ENCODE measurements at regions not wholly inside any gene's neighbourhood (a gene's known extent, or its start where the extent isn't known, plus 50 kb on each side); places are given as distances from the start of the nearest gene placed in this dataset.

DNA sequence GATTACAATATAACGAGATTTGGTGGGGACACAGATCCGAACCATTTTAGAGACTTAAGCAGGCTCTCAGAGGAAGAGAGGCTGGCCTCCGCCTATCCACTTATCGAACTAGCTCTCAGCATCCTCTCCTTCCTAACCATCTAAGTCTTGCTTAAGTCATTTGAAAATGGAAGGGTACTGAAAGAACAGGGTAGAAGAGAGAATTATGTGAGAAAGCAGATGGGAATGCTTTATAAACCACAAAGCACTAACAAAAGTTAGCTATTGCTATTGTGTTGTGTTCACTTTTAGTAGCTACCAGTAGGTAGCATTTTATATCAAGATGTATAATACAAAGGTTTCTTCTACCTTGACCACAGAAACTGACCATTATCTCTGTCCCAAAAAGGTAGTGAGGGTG, 153.4 kb upstream of the CADM1 start:
- Histone ChIP-seq H3K9me3 (ENCODE audit: low read length) (no peaks in the 10 kb centered on the region), H2AFZ (ENCODE audit: low read depth, low read length) (no peak overlapping the region), H3K27me3 (ENCODE audit: insufficient read depth, low read depth, low read length) (peaks cover 9% of the 10 kb centered on the region), H4K20me1 (ENCODE audit: insufficient read depth) (no peaks in the 10 kb centered on the region), H3K9me2 (ENCODE audit: insufficient read depth, low read length) (no peaks in the 10 kb centered on the region), H3K4me2 (ENCODE audit: low read length) (no peak overlapping the region), H3F3A (ENCODE audit: insufficient read depth, low read length, poor library complexity, severe bottlenecking) (no peaks in the 10 kb centered on the region), H3K36me3 (ENCODE audit: insufficient read depth, low read length) (no peaks in the 10 kb centered on the region), H3K79me2 (replicated peaks; ENCODE audit: insufficient read depth, low read length) (no peaks in the 10 kb centered on the region), H3K27ac (ENCODE audit: low read length) (no peak overlapping the region), H3K9ac (ENCODE audit: low read length) (no peak overlapping the region), H3K4me3 (ENCODE audit: low read length) (no peak overlapping the region)
- no peak for TF ChIP-seq REST (IDR thresholded peaks at IDR 0.05; ENCODE audit: borderline replicate concordance)
- no peak for TF ChIP-seq MXI1 (conservative IDR thresholded peaks at IDR 0.05; ENCODE audit: poor library complexity, severe bottlenecking)
- no peak for TF ChIP-seq EZH2 (IDR thresholded peaks at IDR 0.05; ENCODE audit: borderline replicate concordance, insufficient read depth, low read length, poor library complexity, severe bottlenecking)
- TF ChIP-seq EP300 (conservative IDR thresholded peaks at IDR 0.05; ENCODE audit: poor library complexity, severe bottlenecking), result no peak
- no peak for TF ChIP-seq RAD21 (conservative IDR thresholded peaks at IDR 0.05)
- TF ChIP-seq TAF1 (IDR thresholded peaks at IDR 0.05; ENCODE audit: low read depth), result no peak
- TF ChIP-seq, protein P1, sequence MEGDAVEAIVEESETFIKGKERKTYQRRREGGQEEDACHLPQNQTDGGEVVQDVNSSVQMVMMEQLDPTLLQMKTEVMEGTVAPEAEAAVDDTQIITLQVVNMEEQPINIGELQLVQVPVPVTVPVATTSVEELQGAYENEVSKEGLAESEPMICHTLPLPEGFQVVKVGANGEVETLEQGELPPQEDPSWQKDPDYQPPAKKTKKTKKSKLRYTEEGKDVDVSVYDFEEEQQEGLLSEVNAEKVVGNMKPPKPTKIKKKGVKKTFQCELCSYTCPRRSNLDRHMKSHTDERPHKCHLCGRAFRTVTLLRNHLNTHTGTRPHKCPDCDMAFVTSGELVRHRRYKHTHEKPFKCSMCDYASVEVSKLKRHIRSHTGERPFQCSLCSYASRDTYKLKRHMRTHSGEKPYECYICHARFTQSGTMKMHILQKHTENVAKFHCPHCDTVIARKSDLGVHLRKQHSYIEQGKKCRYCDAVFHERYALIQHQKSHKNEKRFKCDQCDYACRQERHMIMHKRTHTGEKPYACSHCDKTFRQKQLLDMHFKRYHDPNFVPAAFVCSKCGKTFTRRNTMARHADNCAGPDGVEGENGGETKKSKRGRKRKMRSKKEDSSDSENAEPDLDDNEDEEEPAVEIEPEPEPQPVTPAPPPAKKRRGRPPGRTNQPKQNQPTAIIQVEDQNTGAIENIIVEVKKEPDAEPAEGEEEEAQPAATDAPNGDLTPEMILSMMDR (IDR thresholded peaks at IDR 0.05; ENCODE audit: poor library complexity, severe bottlenecking), result no peak
- no peak for TF ChIP-seq SMC3 (conservative IDR thresholded peaks at IDR 0.05; ENCODE audit: poor library complexity)
- TF ChIP-seq POLR2AphosphoS5 (IDR thresholded peaks at IDR 0.05), result no peak

GRCh38 chr11:115656669-115657068, 152.5 kb upstream of the CADM1 start:
- H3K27ac ChIP-seq (ENCODE audit: low read length), result no peak overlapping the region
- no peak overlapping the region for H3K4me2 ChIP-seq (ENCODE audit: low read length)
- no peaks in the 10 kb centered on the region for H3K36me3 ChIP-seq (ENCODE audit: insufficient read depth, low read length)
- H3K27me3 ChIP-seq (ENCODE audit: insufficient read depth, low read depth, low read length), result peaks cover 9% of the 10 kb centered on the region
- no peaks in the 10 kb centered on the region for H4K20me1 ChIP-seq (ENCODE audit: insufficient read depth)
- H2AFZ ChIP-seq (ENCODE audit: low read depth, low read length), result no peak overlapping the region
- no peaks in the 10 kb centered on the region for H3F3A ChIP-seq (ENCODE audit: insufficient read depth, low read length, poor library complexity, severe bottlenecking)
- no peaks in the 10 kb centered on the region for H3K9me3 ChIP-seq (ENCODE audit: low read length)
- TF ChIP-seq TAF1 (IDR thresholded peaks at IDR 0.05; ENCODE audit: low read depth) (no peak), EP300 (conservative IDR thresholded peaks at IDR 0.05; ENCODE audit: poor library complexity, severe bottlenecking) (no peak), EZH2 (IDR thresholded peaks at IDR 0.05; ENCODE audit: borderline replicate concordance, insufficient read depth, low read length, poor library complexity, severe bottlenecking) (no peak)
- TF ChIP-seq, protein P1 (IDR thresholded peaks at IDR 0.05; ENCODE audit: poor library complexity, severe bottlenecking), result no peak
- H3K4me3 ChIP-seq (ENCODE audit: low read length), result no peak overlapping the region
- H3K9me2 ChIP-seq (ENCODE audit: insufficient read depth, low read length), result no peaks in the 10 kb centered on the region
- no peaks in the 10 kb centered on the region for H3K79me2 ChIP-seq (replicated peaks; ENCODE audit: insufficient read depth, low read length)
- no peak overlapping the region for H3K9ac ChIP-seq (ENCODE audit: low read length)

All from neural cell (in vitro differentiated cells).